ENCODE measurements at regions not wholly inside any gene's neighbourhood (a gene's known extent, or its start where the extent isn't known, plus 50 kb on each side); places are given as distances from the start of the nearest gene placed in this dataset.
"Not testable (repeated sequence)": the region's sequence is repeated elsewhere in the genome, so short reads cannot be mapped to it uniquely, and the experiment has no call there.

- DNase-seq, result no peak
Measured at GRCh38 chr14:34058510-34058909, 107.6 kb upstream of the EGLN3 start.

GRCh38 chr14:34056046-34056445 is 105.2 kb upstream of the EGLN3 start:
- no peak for DNase-seq

- no peak for DNase-seq
Measured at GRCh38 chr14:34055157-34055950, 104.5 kb upstream of the EGLN3 start.

GRCh38 chr14:34053666-34054065 is 102.8 kb upstream of the EGLN3 start:
- DNase-seq, result no peak

GRCh38 chr14:34052658-34053014 is 101.8 kb upstream of the EGLN3 start:
- no peak for DNase-seq

- DNase-seq, result no peak
Measured at GRCh38 chr14:34051966-34052657, 101.2 kb upstream of the EGLN3 start.

- no peak for DNase-seq
Measured at GRCh38 chr14:34050606-34051005, 99.7 kb upstream of the EGLN3 start.

- no peak for DNase-seq
Measured at GRCh38 chr14:34049790-34050189, 98.9 kb upstream of the EGLN3 start.

GRCh38 chr14:34049187-34049586 is 98.3 kb upstream of the EGLN3 start:
- DNase-seq, result not testable (repeated sequence)

GRCh38 chr14:34046799-34047520 is 96.1 kb upstream of the EGLN3 start:
- no peak for DNase-seq

- no peak for DNase-seq
Measured at GRCh38 chr14:34044666-34045306, 93.9 kb upstream of the EGLN3 start.

- DNase-seq, result no peak
Measured at GRCh38 chr14:34044373-34044637, 93.4 kb upstream of the EGLN3 start.

GRCh38 chr14:34043627-34044372 is 92.9 kb upstream of the EGLN3 start:
- no peak for DNase-seq

- DNase-seq, result no peak
Measured at GRCh38 chr14:34041220-34041619, 90.3 kb upstream of the EGLN3 start.

GRCh38 chr14:34040766-34041165 is 89.9 kb upstream of the EGLN3 start:
- DNase-seq, result no peak

- no peak for DNase-seq
Measured at GRCh38 chr14:34039428-34040047, 88.7 kb upstream of the EGLN3 start.

- DNase-seq, result no peak
Measured at GRCh38 chr14:34038358-34039057, 87.6 kb upstream of the EGLN3 start.

GRCh38 chr14:34036319-34036766 is 85.5 kb upstream of the EGLN3 start:
- no peak for DNase-seq

- DNase-seq, result no peak
Measured at GRCh38 chr14:34035934-34036250, 85.0 kb upstream of the EGLN3 start.

GRCh38 chr14:34035177-34035933 is 84.5 kb upstream of the EGLN3 start:
- no peak for DNase-seq

Data from bone marrow (tissue), 2 donors.